Psoas muscle (tissue), 7 donors: ENCODE measurements at regions not wholly inside any gene's neighbourhood (a gene's known extent, or its start where the extent isn't known, plus 50 kb on each side); places are given as distances from the start of the nearest gene placed in this dataset.

Experiments
- ATAC-seq, 4 donors: fragments of 200-7000 bp; cut with Tn5 transposase; one replicate each; pipeline ENCODE4 v1.9.1; 2020; ENCODE audit warnings: moderate library complexity in 3 of 4, mild to moderate bottlenecking in 2 of 4
- DNase-seq, 2 donors: peaks; one replicate each; pipeline ENCODE4 v3.0.0-alpha.2; 2020
- H3K27ac ChIP-seq: fragments of 200-600 bp; one replicate; pipeline ENCODE4 v1.8.0; 2022
- H3K27me3 ChIP-seq, 3 donors: fragments of 200-600 bp in 1 of 3; one replicate each; pipeline versions ENCODE4 v1.6.1 to v1.8.0; 2013 to 2022; ENCODE audit warnings: low read length in 2 of 3, mild to moderate bottlenecking in 2 of 3, moderate library complexity in 1 of 3; ENCODE audit not compliant: insufficient read depth in 3 of 3
- H3K36me3 ChIP-seq, 2 donors: fragments of 200-600 bp in 1 of 2; one replicate each; pipeline versions ENCODE4 v1.6.1 to v1.8.0; 2013 to 2022; ENCODE audit warnings: low read depth in 1 of 2, mild to moderate bottlenecking in 1 of 2, moderate library complexity in 1 of 2; ENCODE audit not compliant: insufficient read depth in 1 of 2
- H3K4me1 ChIP-seq: fragments of 200-600 bp; one replicate; pipeline ENCODE4 v1.8.0; 2022
- H3K4me3 ChIP-seq: fragments of 200-600 bp; one replicate; pipeline ENCODE4 v1.8.0; 2022; ENCODE audit warnings: mild to moderate bottlenecking
- H3K9me3 ChIP-seq: fragments of 200-600 bp; one replicate; pipeline ENCODE4 v1.8.0; 2022
- WGBS, 3 donors: extraction: QIAGEN DNeasy Blood & Tissue Kit; methylation state at CpG; one replicate each; pipeline versions ENCODE4 v1.1.6 to v1.1.7; 2013; 5-methylcytosine and 5-hydroxymethylcytosine counted together
- intact Hi-C, 2 donors: fragments of 100-400 bp; cut with DNase I; formaldehyde crosslinking; loops; one replicate each; pipeline versions ENCODE4 v1.11.0 to v1.14.2; 2022
- TF ChIP-seq, protein P1 (sequence below): fragments of 200-600 bp; IDR thresholded peaks from one replicate; pipeline ENCODE4 v1.8.0; 2022; ENCODE audit warnings: antibody characterized with exemption
- donor health status: healthy with polysubstance abuse.
- donor health status: DM: no; HTN: no; CAD: no; lungs with moderate emphysema.
- donor health status: Bipolar disorder and iron deficiency.
- donor health status: healthy.
- donor health status: DM: yes; HTN: yes; CAD: no.
- donor health status: DM: no; HTN: no; CAD: no.
- donor health status: DM: yes; HTN: yes; CAD: no.

- TF ChIP-seq, protein P1, sequence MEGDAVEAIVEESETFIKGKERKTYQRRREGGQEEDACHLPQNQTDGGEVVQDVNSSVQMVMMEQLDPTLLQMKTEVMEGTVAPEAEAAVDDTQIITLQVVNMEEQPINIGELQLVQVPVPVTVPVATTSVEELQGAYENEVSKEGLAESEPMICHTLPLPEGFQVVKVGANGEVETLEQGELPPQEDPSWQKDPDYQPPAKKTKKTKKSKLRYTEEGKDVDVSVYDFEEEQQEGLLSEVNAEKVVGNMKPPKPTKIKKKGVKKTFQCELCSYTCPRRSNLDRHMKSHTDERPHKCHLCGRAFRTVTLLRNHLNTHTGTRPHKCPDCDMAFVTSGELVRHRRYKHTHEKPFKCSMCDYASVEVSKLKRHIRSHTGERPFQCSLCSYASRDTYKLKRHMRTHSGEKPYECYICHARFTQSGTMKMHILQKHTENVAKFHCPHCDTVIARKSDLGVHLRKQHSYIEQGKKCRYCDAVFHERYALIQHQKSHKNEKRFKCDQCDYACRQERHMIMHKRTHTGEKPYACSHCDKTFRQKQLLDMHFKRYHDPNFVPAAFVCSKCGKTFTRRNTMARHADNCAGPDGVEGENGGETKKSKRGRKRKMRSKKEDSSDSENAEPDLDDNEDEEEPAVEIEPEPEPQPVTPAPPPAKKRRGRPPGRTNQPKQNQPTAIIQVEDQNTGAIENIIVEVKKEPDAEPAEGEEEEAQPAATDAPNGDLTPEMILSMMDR, result no peak
- H3K9me3 ChIP-seq, result no peaks in the 10 kb centered on the region
- no peaks in the 10 kb centered on the region for H3K36me3 ChIP-seq
- WGBS, 3 donors, result 76 to 84% (median 78%) methylated on average over 3 of the region's 3 CpGs
- H3K27ac ChIP-seq, result no peak overlapping the region
- DNase-seq (no peak), ATAC-seq (no peak)
- intact Hi-C loops, result no loop called here
- H3K4me1 ChIP-seq, result no peaks in the 10 kb centered on the region
- H3K4me3 ChIP-seq, result no peak overlapping the region
- H3K27me3 ChIP-seq, result peaks cover 0 to 50% (median 18%) of the 10 kb centered on the region in 3 donors
These were observed 86.5 kb downstream of the ADRA2C start for GRCh38 chr4:3852711-3853110.

- WGBS, 3 donors, result 65 to 84% (median 68%) methylated on average over 10 of the region's 10 CpGs
- DNase-seq (no peak), ATAC-seq (no peak)
- peaks cover 0 to 55% (median 17%) of the 10 kb centered on the region in 3 donors for H3K27me3 ChIP-seq
- H3K27ac ChIP-seq, result no peak overlapping the region
- intact Hi-C loops, result no loop called here
- no peaks in the 10 kb centered on the region for H3K9me3 ChIP-seq
- H3K4me1 ChIP-seq, result no peaks in the 10 kb centered on the region
- TF ChIP-seq, protein P1, result no peak
- H3K36me3 ChIP-seq, result no peaks in the 10 kb centered on the region
- H3K4me3 ChIP-seq, result no peak overlapping the region
These were observed 87.3 kb downstream of the ADRA2C start for GRCh38 chr4:3853388-3854035.

GRCh38 chr4:3854661-3855060, 88.5 kb downstream of the ADRA2C start:
- WGBS, 3 donors, result 63 to 72% (median 64%) methylated on average over 8 of the region's 8 CpGs
- peaks cover 0 to 58% (median 18%) of the 10 kb centered on the region in 3 donors for H3K27me3 ChIP-seq

GRCh38 chr4:3855646-3856045, 89.5 kb downstream of the ADRA2C start:
- Histone ChIP-seq H3K27ac (no peak overlapping the region), H3K36me3 (no peaks in the 10 kb centered on the region), H3K27me3 (peaks cover 0 to 67% (median 21%) of the 10 kb centered on the region in 3 donors), H3K9me3 (no peaks in the 10 kb centered on the region), H3K4me3 (no peak overlapping the region), H3K4me1 (no peaks in the 10 kb centered on the region)
- TF ChIP-seq, protein P1, result no peak
- ATAC-seq (no peak), DNase-seq (peak in 1 of 2 donors; percentile 1)
- intact Hi-C loops, result no loop called here
- 69 to 80% (median 73%) methylated on average over 9 of the region's 9 CpGs for WGBS, 3 donors

More at GRCh38 chr4:3854661-3855060, 88.5 kb downstream of the ADRA2C start:
- H3K4me1 ChIP-seq, result no peaks in the 10 kb centered on the region
- no peak overlapping the region for H3K27ac ChIP-seq
- H3K4me3 ChIP-seq, result no peak overlapping the region
- ATAC-seq, result no peak
- no peaks in the 10 kb centered on the region for H3K36me3 ChIP-seq
- TF ChIP-seq, protein P1, result no peak
- DNase-seq, result no peak
- intact Hi-C loops, result no loop called here
- no peaks in the 10 kb centered on the region for H3K9me3 ChIP-seq
